ENCODE measurements at regions not wholly inside any gene's neighbourhood (a gene's known extent, or its start where the extent isn't known, plus 50 kb on each side); places are given as distances from the start of the nearest gene placed in this dataset.

- no peak for TF ChIP-seq PATZ1 (CRISPR knock-in tag; IDR thresholded peaks at IDR 0.05; ENCODE audit: borderline replicate concordance)
- no peak for TF ChIP-seq SNAI2 (CRISPR knock-in tag; IDR thresholded peaks at IDR 0.05)
- TF ChIP-seq ZNF70 (CRISPR knock-in tag; IDR thresholded peaks at IDR 0.05) = no peak
- TF ChIP-seq TCF4 (CRISPR knock-in tag; IDR thresholded peaks at IDR 0.05; ENCODE audit: borderline replicate concordance) = no peak
- TF ChIP-seq, protein P1, sequence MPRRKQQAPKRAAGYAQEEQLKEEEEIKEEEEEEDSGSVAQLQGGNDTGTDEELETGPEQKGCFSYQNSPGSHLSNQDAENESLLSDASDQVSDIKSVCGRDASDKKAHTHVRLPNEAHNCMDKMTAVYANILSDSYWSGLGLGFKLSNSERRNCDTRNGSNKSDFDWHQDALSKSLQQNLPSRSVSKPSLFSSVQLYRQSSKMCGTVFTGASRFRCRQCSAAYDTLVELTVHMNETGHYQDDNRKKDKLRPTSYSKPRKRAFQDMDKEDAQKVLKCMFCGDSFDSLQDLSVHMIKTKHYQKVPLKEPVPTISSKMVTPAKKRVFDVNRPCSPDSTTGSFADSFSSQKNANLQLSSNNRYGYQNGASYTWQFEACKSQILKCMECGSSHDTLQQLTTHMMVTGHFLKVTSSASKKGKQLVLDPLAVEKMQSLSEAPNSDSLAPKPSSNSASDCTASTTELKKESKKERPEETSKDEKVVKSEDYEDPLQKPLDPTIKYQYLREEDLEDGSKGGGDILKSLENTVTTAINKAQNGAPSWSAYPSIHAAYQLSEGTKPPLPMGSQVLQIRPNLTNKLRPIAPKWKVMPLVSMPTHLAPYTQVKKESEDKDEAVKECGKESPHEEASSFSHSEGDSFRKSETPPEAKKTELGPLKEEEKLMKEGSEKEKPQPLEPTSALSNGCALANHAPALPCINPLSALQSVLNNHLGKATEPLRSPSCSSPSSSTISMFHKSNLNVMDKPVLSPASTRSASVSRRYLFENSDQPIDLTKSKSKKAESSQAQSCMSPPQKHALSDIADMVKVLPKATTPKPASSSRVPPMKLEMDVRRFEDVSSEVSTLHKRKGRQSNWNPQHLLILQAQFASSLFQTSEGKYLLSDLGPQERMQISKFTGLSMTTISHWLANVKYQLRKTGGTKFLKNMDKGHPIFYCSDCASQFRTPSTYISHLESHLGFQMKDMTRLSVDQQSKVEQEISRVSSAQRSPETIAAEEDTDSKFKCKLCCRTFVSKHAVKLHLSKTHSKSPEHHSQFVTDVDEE (CRISPR knock-in tag; IDR thresholded peaks at IDR 0.05) = no peak
- no peak for TF ChIP-seq CREB5 (CRISPR knock-in tag; IDR thresholded peaks at IDR 0.05; ENCODE audit: low read depth)
- no peak for TF ChIP-seq RARB (CRISPR knock-in tag; IDR thresholded peaks at IDR 0.05)
- no peak for TF ChIP-seq CSRNP3 (CRISPR knock-in tag; IDR thresholded peaks at IDR 0.05)
- TF ChIP-seq ZNF565 (CRISPR knock-in tag; conservative IDR thresholded peaks at IDR 0.05; ENCODE audit: low read depth) = no peak
- no peak for TF ChIP-seq GLIS3 (CRISPR knock-in tag; IDR thresholded peaks at IDR 0.05)
- TF ChIP-seq BACH2 (CRISPR knock-in tag; IDR thresholded peaks at IDR 0.05; ENCODE audit: borderline replicate concordance) = no peak
- TF ChIP-seq CSDC2 (CRISPR knock-in tag; IDR thresholded peaks at IDR 0.05) = no peak
- TF ChIP-seq ZNF8 (CRISPR knock-in tag; IDR thresholded peaks at IDR 0.05) = no peak
- TF ChIP-seq ZFP30 (CRISPR knock-in tag; IDR thresholded peaks at IDR 0.05) = no peak
- no peak for TF ChIP-seq ZC3H10 (CRISPR knock-in tag; IDR thresholded peaks at IDR 0.05)
- no peak for TF ChIP-seq PPARA (CRISPR knock-in tag; IDR thresholded peaks at IDR 0.05; ENCODE audit: borderline replicate concordance)
- no peak for TF ChIP-seq ZFP3 (CRISPR knock-in tag; IDR thresholded peaks at IDR 0.05)
- no peak for TF ChIP-seq TOX (CRISPR knock-in tag; IDR thresholded peaks at IDR 0.05; ENCODE audit: borderline replicate concordance)
- no peak for TF ChIP-seq ARNTL (CRISPR knock-in tag; IDR thresholded peaks at IDR 0.05; ENCODE audit: borderline replicate concordance, low read depth)
- ATAC-seq = no peak
These were observed 860.1 kb upstream of the INTU start for GRCh38 chr4:126772662-126773061.

DNA sequence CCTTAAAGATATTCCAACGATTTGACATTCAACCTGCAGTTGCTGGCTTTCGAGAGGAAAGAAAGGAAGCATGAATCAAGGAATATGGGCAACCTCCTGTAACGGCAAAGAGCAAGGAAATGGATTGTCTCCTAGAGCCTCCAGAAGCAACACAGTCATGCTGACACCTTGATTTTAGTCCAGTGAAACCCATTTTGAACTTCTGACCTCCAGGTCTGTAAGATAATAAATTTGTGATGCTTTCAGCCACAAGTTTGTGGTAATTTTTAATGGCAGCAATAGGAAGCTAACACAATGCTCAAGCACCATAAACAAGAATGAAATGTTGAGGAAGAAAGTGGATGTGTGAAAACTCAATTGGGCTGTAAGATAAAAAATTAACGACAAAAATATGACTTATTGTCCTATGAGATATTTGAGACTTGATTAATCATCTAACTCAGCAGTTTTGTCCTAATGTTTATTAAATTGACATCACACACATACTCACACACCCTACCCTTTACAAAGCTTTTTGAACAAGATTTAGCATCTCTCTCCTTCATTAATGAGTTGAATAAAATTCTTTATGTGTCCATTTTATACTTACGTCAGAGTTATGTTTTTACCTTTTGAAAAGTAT lies 857.2 kb upstream of the INTU start:
- no peak for ATAC-seq
- TF ChIP-seq ZNF8 (CRISPR knock-in tag; IDR thresholded peaks at IDR 0.05) = no peak

DNA sequence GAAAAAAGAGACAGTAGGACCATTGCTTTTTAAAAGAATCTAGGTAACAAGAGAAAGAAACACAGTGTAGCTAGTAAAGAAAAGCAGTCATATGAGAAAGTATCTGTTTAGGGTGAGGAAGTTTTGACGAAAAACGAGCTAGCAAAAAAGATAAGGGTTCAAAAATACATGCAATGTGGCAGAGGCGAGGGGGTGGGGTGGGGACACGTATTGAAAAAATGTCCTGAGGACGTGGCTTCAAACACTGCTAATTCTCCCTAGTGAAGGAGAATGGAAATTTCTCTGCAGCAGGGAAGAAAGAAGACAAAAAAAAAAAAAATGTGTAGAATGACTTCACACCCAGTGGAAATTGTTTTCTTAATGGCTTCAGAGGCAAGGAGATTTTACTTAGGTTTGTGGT lies 856.4 kb upstream of the INTU start:
- no peak for TF ChIP-seq ZFP3 (CRISPR knock-in tag; IDR thresholded peaks at IDR 0.05)
- TF ChIP-seq TOX (CRISPR knock-in tag; IDR thresholded peaks at IDR 0.05; ENCODE audit: borderline replicate concordance) = no peak
- TF ChIP-seq ZFP30 (CRISPR knock-in tag; IDR thresholded peaks at IDR 0.05) = no peak
- TF ChIP-seq ZNF8 (CRISPR knock-in tag; IDR thresholded peaks at IDR 0.05) = no peak
- no peak for TF ChIP-seq PPARA (CRISPR knock-in tag; IDR thresholded peaks at IDR 0.05; ENCODE audit: borderline replicate concordance)
- no peak for TF ChIP-seq BACH2 (CRISPR knock-in tag; IDR thresholded peaks at IDR 0.05; ENCODE audit: borderline replicate concordance)
- TF ChIP-seq, protein P2, sequence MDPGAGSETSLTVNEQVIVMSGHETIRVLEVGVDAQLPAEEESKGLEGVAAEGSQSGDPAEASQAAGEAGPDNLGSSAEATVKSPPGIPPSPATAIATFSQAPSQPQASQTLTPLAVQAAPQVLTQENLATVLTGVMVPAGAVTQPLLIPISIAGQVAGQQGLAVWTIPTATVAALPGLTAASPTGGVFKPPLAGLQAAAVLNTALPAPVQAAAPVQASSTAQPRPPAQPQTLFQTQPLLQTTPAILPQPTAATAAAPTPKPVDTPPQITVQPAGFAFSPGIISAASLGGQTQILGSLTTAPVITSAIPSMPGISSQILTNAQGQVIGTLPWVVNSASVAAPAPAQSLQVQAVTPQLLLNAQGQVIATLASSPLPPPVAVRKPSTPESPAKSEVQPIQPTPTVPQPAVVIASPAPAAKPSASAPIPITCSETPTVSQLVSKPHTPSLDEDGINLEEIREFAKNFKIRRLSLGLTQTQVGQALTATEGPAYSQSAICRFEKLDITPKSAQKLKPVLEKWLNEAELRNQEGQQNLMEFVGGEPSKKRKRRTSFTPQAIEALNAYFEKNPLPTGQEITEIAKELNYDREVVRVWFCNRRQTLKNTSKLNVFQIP (CRISPR knock-in tag; IDR thresholded peaks at IDR 0.05; ENCODE audit: borderline replicate concordance, low read depth) = no peak
- no peak for TF ChIP-seq RARB (CRISPR knock-in tag; IDR thresholded peaks at IDR 0.05)
- TF ChIP-seq, protein P1 (CRISPR knock-in tag; IDR thresholded peaks at IDR 0.05) = no peak
- ATAC-seq = no peak
